ENCODE measurements at regions not wholly inside any gene's neighbourhood (a gene's known extent, or its start where the extent isn't known, plus 50 kb on each side); places are given as distances from the start of the nearest gene placed in this dataset.

GRCh38 chr18:25736516-25736915 is 353.9 kb downstream of the SS18 start:
- TF ChIP-seq CTCF (IDR thresholded peaks at IDR 0.05; ENCODE audit: low read depth, low read length, missing control alignments), result no peak
- no peak for DNase-seq (ENCODE audit: low read depth)
- H3K4me3 ChIP-seq (ENCODE audit: low read depth, low read length), result no peak overlapping the region

- H3K4me3 ChIP-seq (ENCODE audit: low read depth, low read length), result no peak overlapping the region
- TF ChIP-seq CTCF (IDR thresholded peaks at IDR 0.05; ENCODE audit: low read depth, low read length, missing control alignments), result no peak
- no peak for DNase-seq (ENCODE audit: low read depth)
Measured at GRCh38 chr18:25735459-25735858, 355.0 kb downstream of the SS18 start.

- DNase-seq (ENCODE audit: low read depth), result no peak
Measured at GRCh38 chr18:25734336-25734735, 356.1 kb downstream of the SS18 start.

GRCh38 chr18:25732862-25733261 is 357.6 kb downstream of the SS18 start:
- TF ChIP-seq CTCF (IDR thresholded peaks at IDR 0.05; ENCODE audit: low read depth, low read length, missing control alignments), result no peak
- no peak overlapping the region for H3K4me3 ChIP-seq (ENCODE audit: low read depth, low read length)
- DNase-seq (ENCODE audit: low read depth), result no peak

More at GRCh38 chr18:25734336-25734735, 356.1 kb downstream of the SS18 start:
- H3K4me3 ChIP-seq (ENCODE audit: low read depth, low read length), result no peak overlapping the region
- TF ChIP-seq CTCF (IDR thresholded peaks at IDR 0.05; ENCODE audit: low read depth, low read length, missing control alignments), result no peak

GRCh38 chr18:25729072-25729471 is 361.3 kb downstream of the SS18 start:
- no peak for DNase-seq (ENCODE audit: low read depth)
- TF ChIP-seq CTCF (IDR thresholded peaks at IDR 0.05; ENCODE audit: low read depth, low read length, missing control alignments), result no peak
- H3K4me3 ChIP-seq (ENCODE audit: low read depth, low read length), result no peak overlapping the region

GRCh38 chr18:25727281-25727985 is 363.0 kb downstream of the SS18 start:
- TF ChIP-seq CTCF (IDR thresholded peaks at IDR 0.05; ENCODE audit: low read depth, low read length, missing control alignments), result no peak
- no peak overlapping the region for H3K4me3 ChIP-seq (ENCODE audit: low read depth, low read length)
- DNase-seq (ENCODE audit: low read depth), result no peak

- TF ChIP-seq CTCF (IDR thresholded peaks at IDR 0.05; ENCODE audit: low read depth, low read length, missing control alignments), result no peak
- no peak overlapping the region for H3K4me3 ChIP-seq (ENCODE audit: low read depth, low read length)
- DNase-seq (ENCODE audit: low read depth), result no peak
Measured at GRCh38 chr18:25726298-25726697, 364.1 kb downstream of the SS18 start.

All from GM12864 (cell line).